Nephron (organoid): ENCODE measurements at regions not wholly inside any gene's neighbourhood (a gene's known extent, or its start where the extent isn't known, plus 50 kb on each side); places are given as distances from the start of the nearest gene placed in this dataset.

Experiments
- H3K27ac Mint-ChIP-seq, 3 experiments: 2 replicates each; pipeline ENCODE4 v1.8.0; 2020; ENCODE audit warnings: mixed read lengths in 3 of 3, mild to moderate bottlenecking in 2 of 3, moderate library complexity in 1 of 3
- H3K27me3 Mint-ChIP-seq: 2 replicates; pipeline ENCODE4 v1.8.0; 2021; ENCODE audit warnings: low read depth, mild to moderate bottlenecking, moderate library complexity, mixed read lengths
- H3K36me3 Mint-ChIP-seq: 2 replicates; pipeline ENCODE4 v1.8.0; 2020; ENCODE audit warnings: low read depth, mixed read lengths
- H3K4me1 Mint-ChIP-seq: 2 replicates; pipeline ENCODE4 v1.8.0; 2020; ENCODE audit warnings: mixed read lengths
- H3K4me3 Mint-ChIP-seq, 3 experiments: 2 replicates each; pipeline ENCODE4 v1.8.0; 2020; ENCODE audit warnings: mild to moderate bottlenecking in 3 of 3, mixed read lengths in 3 of 3, moderate library complexity in 2 of 3
- H3K9me3 Mint-ChIP-seq: 2 replicates; pipeline ENCODE4 v1.8.0; 2020; ENCODE audit warnings: mixed read lengths
- CTCF ChIP-seq, 3 experiments: fragments of 200-600 bp; sonication (generic); IDR thresholded peaks; one replicate each; pipeline ENCODE4 v1.5.0; 2021; ENCODE audit warnings: antibody characterized with exemption in 3 of 3; ENCODE audit not compliant: unreplicated experiment in 3 of 3

GRCh38 chr14:104264495-104265265 lies 126.3 kb downstream of the KIF26A start:
- no peak overlapping the region for H3K27ac Mint-ChIP-seq
- peaks cover 12% of the 10 kb centered on the region for H3K9me3 Mint-ChIP-seq
- TF ChIP-seq CTCF (IDR thresholded peaks at IDR 0.05; ENCODE audit: unreplicated experiment in 3 of 3) = no peak
- H3K27me3 Mint-ChIP-seq = peaks cover 15% of the 10 kb centered on the region
- no peaks in the 10 kb centered on the region for H3K4me1 Mint-ChIP-seq
- H3K4me3 Mint-ChIP-seq = no peak overlapping the region
- H3K36me3 Mint-ChIP-seq = peaks cover 4% of the 10 kb centered on the region

- peaks cover 15% of the 10 kb centered on the region for H3K27me3 Mint-ChIP-seq
- no peak overlapping the region for H3K4me3 Mint-ChIP-seq
- peaks cover 5% of the 10 kb centered on the region for H3K36me3 Mint-ChIP-seq
- H3K4me1 Mint-ChIP-seq = peaks cover under 1% of the 10 kb centered on the region
- H3K27ac Mint-ChIP-seq = no peak overlapping the region
- no peak for TF ChIP-seq CTCF (IDR thresholded peaks at IDR 0.05; ENCODE audit: unreplicated experiment in 3 of 3)
- H3K9me3 Mint-ChIP-seq = peaks cover under 1% of the 10 kb centered on the region
These were observed 127.7 kb downstream of the KIF26A start for GRCh38 chr14:104265918-104266630.

- no peak for TF ChIP-seq CTCF (IDR thresholded peaks at IDR 0.05; ENCODE audit: unreplicated experiment in 3 of 3)
- peaks cover 8% of the 10 kb centered on the region for H3K4me1 Mint-ChIP-seq
These were observed 128.5 kb downstream of the KIF26A start for GRCh38 chr14:104266631-104267575.

GRCh38 chr14:104267895-104268294 lies 129.5 kb downstream of the KIF26A start:
- Mint-ChIP-seq H3K36me3 (peaks cover 7% of the 10 kb centered on the region), H3K27ac (peak overlapping the region in 1 of 3 experiments; percentile 42), H3K4me1 (peaks cover 8% of the 10 kb centered on the region), H3K9me3 (no peaks in the 10 kb centered on the region), H3K4me3 (no peak overlapping the region), H3K27me3 (peaks cover 15% of the 10 kb centered on the region)
- no peak for TF ChIP-seq CTCF (IDR thresholded peaks at IDR 0.05; ENCODE audit: unreplicated experiment in 3 of 3)

More at GRCh38 chr14:104266631-104267575, 128.5 kb downstream of the KIF26A start:
- Mint-ChIP-seq H3K9me3 (no peaks in the 10 kb centered on the region), H3K27me3 (peaks cover 15% of the 10 kb centered on the region), H3K36me3 (peaks cover 7% of the 10 kb centered on the region), H3K27ac (peak overlapping the region in 1 of 3 experiments; percentile 42), H3K4me3 (no peak overlapping the region)

- Mint-ChIP-seq H3K9me3 (no peaks in the 10 kb centered on the region), H3K27ac (no peak overlapping the region), H3K27me3 (peaks cover 15% of the 10 kb centered on the region), H3K36me3 (peaks cover 7% of the 10 kb centered on the region), H3K4me1 (peaks cover 8% of the 10 kb centered on the region), H3K4me3 (no peak overlapping the region)
- no peak for TF ChIP-seq CTCF (IDR thresholded peaks at IDR 0.05; ENCODE audit: unreplicated experiment in 3 of 3)
These were observed 129.9 kb downstream of the KIF26A start for GRCh38 chr14:104268295-104268694.
